ENCODE measurements at regions not wholly inside any gene's neighbourhood (a gene's known extent, or its start where the extent isn't known, plus 50 kb on each side); places are given as distances from the start of the nearest gene placed in this dataset.
"Not testable (repeated sequence)": the region's sequence is repeated elsewhere in the genome, so short reads cannot be mapped to it uniquely, and the experiment has no call there.

DNA sequence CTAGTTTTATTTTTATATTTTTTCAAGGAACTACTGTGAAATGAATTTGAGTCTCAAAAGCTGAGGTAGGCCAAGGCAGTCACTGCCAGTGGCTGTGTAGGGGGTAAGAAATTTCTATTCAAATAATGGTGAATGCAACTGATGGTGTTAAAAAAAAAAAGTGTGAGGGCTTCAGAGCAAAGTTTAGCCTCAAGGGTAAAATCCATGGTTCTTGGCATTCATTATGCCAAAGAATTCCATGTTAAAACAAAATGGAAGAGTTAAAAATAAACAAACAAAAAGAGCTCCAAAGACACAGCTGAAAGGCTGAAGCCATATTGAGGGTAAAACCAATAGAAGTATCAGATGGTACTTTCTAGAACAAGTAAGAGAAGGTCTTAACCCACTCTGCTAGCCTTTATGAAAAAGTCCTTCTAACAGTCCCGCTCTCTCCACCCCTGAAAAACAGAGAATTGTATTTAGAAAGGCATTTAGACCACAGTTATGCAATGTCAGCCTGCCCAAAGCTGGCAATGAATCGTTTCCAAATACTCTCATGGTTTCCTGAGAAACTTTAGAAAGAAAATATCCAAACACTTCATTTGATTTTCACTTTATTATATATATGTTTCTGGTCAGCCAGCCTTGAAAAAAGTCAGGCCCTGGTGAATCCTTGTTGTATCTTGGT is 158.4 kb upstream of the GMNC start:
- no peaks in the 10 kb centered on the region for H3K27me3 Mint-ChIP-seq (ENCODE audit: low read depth)
- ChIA-PET POLR2A (no interaction called here), CTCF (no interaction called here)
- DNase-seq (ENCODE audit: low spot score): no peak
- 0 out of 2 replicates have a peak, but pooled peaks cover 8% of the 10 kb centered on the region for H3K4me1 Mint-ChIP-seq
- H3K36me3 Mint-ChIP-seq: no peaks in the 10 kb centered on the region
- ATAC-seq: no peak
- peaks cover 4% of the 10 kb centered on the region; the same call in 1 of the 2 replicates for H3K9me3 Mint-ChIP-seq
- no peak overlapping the region for H3K27ac Mint-ChIP-seq
- H3K4me3 Mint-ChIP-seq: no peak overlapping the region
- TF ChIP-seq ZNF219 (CRISPR knock-in tag; IDR thresholded peaks at IDR 0.05; ENCODE audit: borderline replicate concordance) (no peak), TP53 (CRISPR knock-in tag; IDR thresholded peaks at IDR 0.05) (no peak), PRRX2 (CRISPR knock-in tag; IDR thresholded peaks at IDR 0.05) (no peak)
- TF ChIP-seq, protein P1, sequence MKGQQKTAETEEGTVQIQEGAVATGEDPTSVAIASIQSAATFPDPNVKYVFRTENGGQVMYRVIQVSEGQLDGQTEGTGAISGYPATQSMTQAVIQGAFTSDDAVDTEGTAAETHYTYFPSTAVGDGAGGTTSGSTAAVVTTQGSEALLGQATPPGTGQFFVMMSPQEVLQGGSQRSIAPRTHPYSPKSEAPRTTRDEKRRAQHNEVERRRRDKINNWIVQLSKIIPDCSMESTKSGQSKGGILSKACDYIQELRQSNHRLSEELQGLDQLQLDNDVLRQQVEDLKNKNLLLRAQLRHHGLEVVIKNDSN (CRISPR knock-in tag; IDR thresholded peaks at IDR 0.05): no peak

DNA sequence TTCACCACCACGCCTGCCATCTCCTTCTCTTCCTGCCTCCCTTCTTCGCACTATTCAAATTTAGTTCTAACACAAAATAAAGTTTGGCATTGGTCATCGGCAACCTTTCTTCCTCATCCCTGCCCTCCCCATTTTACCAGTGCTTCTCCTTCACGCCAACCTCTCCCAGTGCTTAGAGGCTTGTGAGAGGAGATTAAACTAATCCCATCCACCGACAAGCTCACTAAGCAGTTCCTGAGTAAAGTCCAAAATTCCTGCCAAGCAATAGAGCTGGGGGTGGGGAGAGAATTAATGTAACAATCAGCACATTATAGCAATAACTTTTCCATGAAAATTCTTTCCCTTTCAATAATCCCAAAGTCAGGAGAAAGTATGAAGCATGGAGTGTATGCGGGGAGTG is 157.4 kb upstream of the GMNC start:
- ChIA-PET CTCF (no interaction called here), POLR2A (no interaction called here)
- Mint-ChIP-seq H3K4me3 (no peak overlapping the region), H3K36me3 (no peaks in the 10 kb centered on the region), H3K27me3 (ENCODE audit: low read depth) (no peaks in the 10 kb centered on the region), H3K27ac (no peak overlapping the region), H3K9me3 (peaks cover 9% of the 10 kb centered on the region), H3K4me1 (0 out of 2 replicates have a peak, but pooled peaks cover 8% of the 10 kb centered on the region)
- DNase-seq (ENCODE audit: low spot score) (no peak), ATAC-seq (no peak)
- TF ChIP-seq ZNF671 (CRISPR knock-in tag; IDR thresholded peaks at IDR 0.05): no peak
- TF ChIP-seq, protein P2, sequence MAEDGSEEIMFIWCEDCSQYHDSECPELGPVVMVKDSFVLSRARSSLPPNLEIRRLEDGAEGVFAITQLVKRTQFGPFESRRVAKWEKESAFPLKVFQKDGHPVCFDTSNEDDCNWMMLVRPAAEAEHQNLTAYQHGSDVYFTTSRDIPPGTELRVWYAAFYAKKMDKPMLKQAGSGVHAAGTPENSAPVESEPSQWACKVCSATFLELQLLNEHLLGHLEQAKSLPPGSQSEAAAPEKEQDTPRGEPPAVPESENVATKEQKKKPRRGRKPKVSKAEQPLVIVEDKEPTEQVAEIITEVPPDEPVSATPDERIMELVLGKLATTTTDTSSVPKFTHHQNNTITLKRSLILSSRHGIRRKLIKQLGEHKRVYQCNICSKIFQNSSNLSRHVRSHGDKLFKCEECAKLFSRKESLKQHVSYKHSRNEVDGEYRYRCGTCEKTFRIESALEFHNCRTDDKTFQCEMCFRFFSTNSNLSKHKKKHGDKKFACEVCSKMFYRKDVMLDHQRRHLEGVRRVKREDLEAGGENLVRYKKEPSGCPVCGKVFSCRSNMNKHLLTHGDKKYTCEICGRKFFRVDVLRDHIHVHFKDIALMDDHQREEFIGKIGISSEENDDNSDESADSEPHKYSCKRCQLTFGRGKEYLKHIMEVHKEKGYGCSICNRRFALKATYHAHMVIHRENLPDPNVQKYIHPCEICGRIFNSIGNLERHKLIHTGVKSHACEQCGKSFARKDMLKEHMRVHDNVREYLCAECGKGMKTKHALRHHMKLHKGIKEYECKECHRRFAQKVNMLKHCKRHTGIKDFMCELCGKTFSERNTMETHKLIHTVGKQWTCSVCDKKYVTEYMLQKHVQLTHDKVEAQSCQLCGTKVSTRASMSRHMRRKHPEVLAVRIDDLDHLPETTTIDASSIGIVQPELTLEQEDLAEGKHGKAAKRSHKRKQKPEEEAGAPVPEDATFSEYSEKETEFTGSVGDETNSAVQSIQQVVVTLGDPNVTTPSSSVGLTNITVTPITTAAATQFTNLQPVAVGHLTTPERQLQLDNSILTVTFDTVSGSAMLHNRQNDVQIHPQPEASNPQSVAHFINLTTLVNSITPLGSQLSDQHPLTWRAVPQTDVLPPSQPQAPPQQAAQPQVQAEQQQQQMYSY (CRISPR knock-in tag; IDR thresholded peaks at IDR 0.05): no peak
- TF ChIP-seq, protein P3, sequence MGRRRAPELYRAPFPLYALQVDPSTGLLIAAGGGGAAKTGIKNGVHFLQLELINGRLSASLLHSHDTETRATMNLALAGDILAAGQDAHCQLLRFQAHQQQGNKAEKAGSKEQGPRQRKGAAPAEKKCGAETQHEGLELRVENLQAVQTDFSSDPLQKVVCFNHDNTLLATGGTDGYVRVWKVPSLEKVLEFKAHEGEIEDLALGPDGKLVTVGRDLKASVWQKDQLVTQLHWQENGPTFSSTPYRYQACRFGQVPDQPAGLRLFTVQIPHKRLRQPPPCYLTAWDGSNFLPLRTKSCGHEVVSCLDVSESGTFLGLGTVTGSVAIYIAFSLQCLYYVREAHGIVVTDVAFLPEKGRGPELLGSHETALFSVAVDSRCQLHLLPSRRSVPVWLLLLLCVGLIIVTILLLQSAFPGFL (CRISPR knock-in tag; IDR thresholded peaks at IDR 0.05; ENCODE audit: borderline replicate concordance): no peak
- no peak for TF ChIP-seq KAT7 (CRISPR knock-in tag; IDR thresholded peaks at IDR 0.05; ENCODE audit: borderline replicate concordance)
- TF ChIP-seq, protein P4, sequence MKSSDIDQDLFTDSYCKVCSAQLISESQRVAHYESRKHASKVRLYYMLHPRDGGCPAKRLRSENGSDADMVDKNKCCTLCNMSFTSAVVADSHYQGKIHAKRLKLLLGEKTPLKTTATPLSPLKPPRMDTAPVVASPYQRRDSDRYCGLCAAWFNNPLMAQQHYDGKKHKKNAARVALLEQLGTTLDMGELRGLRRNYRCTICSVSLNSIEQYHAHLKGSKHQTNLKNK (CRISPR knock-in tag; IDR thresholded peaks at IDR 0.05): no peak

DNA sequence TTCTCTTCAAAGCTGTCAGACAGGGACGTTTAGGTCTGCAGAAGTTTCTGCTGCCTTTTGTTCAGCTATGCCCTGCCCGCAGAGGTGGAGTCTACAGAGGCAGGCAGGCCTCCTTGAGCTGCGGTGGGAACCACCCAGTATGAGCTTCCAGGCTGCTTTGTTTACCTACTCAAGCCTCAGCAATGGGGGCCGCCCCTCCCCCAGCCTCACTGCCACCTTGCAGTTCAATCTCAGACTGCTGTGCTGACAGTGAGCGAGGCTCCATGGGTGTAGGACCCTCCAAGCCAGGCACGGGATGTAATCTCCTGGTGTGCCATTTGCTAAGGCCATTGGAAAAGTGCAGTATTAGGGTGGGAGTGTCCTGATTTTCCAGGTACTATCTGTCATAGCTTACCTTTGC is 153.5 kb upstream of the GMNC start:
- DNase-seq (ENCODE audit: low spot score); POLR2A ChIA-PET; H3K36me3 Mint-ChIP-seq; H3K27ac Mint-ChIP-seq; ATAC-seq; H3K4me1 Mint-ChIP-seq; H3K27me3 Mint-ChIP-seq (ENCODE audit: low read depth); H3K4me3 Mint-ChIP-seq: not testable (repeated sequence)
- peaks cover 25% of the 10 kb centered on the region for H3K9me3 Mint-ChIP-seq
- CTCF ChIA-PET: interaction anchor here (0.7 kb wide), 1 partner anchor 315 kb away, joined by 3 read pairs; no protein-coding TSS in a partner anchor

DNA sequence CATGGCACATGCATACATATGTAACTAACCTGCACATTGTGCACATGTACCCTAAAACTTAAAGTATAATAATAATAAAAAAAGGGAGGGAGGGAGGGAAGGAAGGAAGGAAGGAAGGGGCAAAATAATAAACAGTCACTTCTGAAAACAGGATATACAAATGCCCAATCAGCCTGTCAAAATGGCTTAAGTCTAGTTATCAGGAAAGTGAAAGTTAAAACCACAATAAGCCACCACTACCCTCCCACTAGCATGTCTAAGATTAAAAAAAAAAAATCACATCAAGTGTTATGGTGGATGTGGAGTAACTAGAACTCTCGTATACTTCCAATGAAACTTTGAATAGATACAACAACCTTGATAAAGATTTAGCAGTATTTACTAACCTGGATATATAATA is 145.6 kb upstream of the GMNC start:
- ChIA-PET CTCF (no interaction called here), POLR2A (no interaction called here)
- Mint-ChIP-seq H3K36me3 (peaks cover 10% of the 10 kb centered on the region; the same call in 1 of the 2 replicates), H3K9me3 (peaks cover 20% of the 10 kb centered on the region), H3K4me1 (peaks cover 16% of the 10 kb centered on the region), H3K27ac (no peak overlapping the region), H3K27me3 (ENCODE audit: low read depth) (peaks cover 5% of the 10 kb centered on the region; the same call in 1 of the 2 replicates), H3K4me3 (no peak overlapping the region)
- DNase-seq (ENCODE audit: low spot score): no peak
- no peak for ATAC-seq
- TF ChIP-seq, protein P3 (CRISPR knock-in tag; IDR thresholded peaks at IDR 0.05; ENCODE audit: borderline replicate concordance): no peak
- TF ChIP-seq, protein P5, sequence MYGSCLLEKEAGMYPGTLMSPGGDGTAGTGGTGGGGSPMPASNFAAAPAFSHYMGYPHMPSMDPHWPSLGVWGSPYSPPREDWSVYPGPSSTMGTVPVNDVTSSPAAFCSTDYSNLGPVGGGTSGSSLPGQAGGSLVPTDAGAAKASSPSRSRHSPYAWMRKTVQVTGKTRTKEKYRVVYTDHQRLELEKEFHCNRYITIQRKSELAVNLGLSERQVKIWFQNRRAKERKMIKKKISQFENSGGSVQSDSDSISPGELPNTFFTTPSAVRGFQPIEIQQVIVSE (CRISPR knock-in tag; IDR thresholded peaks at IDR 0.05; ENCODE audit: borderline replicate concordance): no peak
- TF ChIP-seq, protein P6, sequence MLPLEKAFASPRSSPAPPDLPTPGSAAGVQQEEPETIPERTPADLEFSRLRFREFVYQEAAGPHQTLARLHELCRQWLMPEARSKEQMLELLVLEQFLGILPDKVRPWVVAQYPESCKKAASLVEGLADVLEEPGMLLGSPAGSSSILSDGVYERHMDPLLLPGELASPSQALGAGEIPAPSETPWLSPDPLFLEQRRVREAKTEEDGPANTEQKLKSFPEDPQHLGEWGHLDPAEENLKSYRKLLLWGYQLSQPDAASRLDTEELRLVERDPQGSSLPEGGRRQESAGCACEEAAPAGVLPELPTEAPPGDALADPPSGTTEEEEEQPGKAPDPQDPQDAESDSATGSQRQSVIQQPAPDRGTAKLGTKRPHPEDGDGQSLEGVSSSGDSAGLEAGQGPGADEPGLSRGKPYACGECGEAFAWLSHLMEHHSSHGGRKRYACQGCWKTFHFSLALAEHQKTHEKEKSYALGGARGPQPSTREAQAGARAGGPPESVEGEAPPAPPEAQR (CRISPR knock-in tag; IDR thresholded peaks at IDR 0.05): no peak
- TF ChIP-seq CREM (CRISPR knock-in tag; IDR thresholded peaks at IDR 0.05): no peak
- TF ChIP-seq TEAD4 (CRISPR knock-in tag; IDR thresholded peaks at IDR 0.05): no peak
- no peak for TF ChIP-seq NFE2L1 (CRISPR knock-in tag; IDR thresholded peaks at IDR 0.05)
- TF ChIP-seq, protein P7, sequence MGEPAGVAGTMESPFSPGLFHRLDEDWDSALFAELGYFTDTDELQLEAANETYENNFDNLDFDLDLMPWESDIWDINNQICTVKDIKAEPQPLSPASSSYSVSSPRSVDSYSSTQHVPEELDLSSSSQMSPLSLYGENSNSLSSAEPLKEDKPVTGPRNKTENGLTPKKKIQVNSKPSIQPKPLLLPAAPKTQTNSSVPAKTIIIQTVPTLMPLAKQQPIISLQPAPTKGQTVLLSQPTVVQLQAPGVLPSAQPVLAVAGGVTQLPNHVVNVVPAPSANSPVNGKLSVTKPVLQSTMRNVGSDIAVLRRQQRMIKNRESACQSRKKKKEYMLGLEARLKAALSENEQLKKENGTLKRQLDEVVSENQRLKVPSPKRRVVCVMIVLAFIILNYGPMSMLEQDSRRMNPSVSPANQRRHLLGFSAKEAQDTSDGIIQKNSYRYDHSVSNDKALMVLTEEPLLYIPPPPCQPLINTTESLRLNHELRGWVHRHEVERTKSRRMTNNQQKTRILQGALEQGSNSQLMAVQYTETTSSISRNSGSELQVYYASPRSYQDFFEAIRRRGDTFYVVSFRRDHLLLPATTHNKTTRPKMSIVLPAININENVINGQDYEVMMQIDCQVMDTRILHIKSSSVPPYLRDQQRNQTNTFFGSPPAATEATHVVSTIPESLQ (CRISPR knock-in tag; IDR thresholded peaks at IDR 0.05): no peak
